Limb (tissue), 2 donors: ENCODE measurements at regions not wholly inside any gene's neighbourhood (a gene's known extent, or its start where the extent isn't known, plus 50 kb on each side); places are given as distances from the start of the nearest gene placed in this dataset.
"Not testable (repeated sequence)": the region's sequence is repeated elsewhere in the genome, so short reads cannot be mapped to it uniquely, and the experiment has no call there.

ENCODE experiments used
- DNase-seq, 2 donors: peaks; one replicate each; pipeline ENCODE4 v3.0.0-alpha.2; 2016; ENCODE audit errors: extremely low spot score in 2 of 2

- no peak for DNase-seq
Observed at GRCh38 chr6:121917834-121918559, 481.5 kb upstream of the HSF2 start.

DNA sequence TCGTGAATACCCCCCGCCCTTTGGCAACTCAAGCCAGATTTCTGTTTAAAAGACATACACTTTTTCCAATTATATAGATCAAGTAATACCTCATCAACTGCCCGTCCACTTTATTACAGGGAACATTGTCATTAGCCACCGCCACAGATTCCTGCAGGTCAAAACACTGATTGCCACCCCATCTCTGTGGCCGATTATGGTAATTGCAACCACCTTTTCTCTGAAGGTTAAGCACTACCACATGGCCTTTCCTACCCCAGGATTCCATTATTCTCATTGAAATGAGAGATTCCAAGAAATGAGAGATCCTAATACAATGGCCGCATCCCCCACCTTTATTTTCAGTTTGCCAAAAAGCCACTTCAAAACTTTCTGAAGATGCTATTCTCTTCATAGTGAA is 478.8 kb upstream of the HSF2 start:
- DNase-seq = no peak

DNA sequence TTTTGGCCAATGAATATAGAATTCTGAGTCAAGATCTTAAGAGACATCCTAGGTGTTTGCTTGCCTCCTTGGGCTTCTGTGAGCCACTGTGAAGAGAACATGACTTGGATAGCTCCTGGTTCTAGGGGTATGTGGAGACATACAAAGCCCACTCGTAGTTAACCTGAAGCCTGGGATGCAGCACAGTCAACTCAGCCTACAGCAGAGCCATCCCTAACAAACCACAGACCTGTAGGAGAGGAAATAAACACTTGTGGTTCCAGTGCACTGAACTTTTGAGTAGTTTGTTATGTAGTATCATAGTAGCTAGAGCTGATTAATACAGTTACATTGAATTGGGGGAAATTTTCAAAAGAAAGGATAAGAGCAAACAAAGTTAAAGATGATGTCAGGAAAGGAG is 474.4 kb upstream of the HSF2 start:
- DNase-seq = no peak

GRCh38 chr6:121925534-121926255 is 473.8 kb upstream of the HSF2 start:
- peak in 1 of 2 donors; percentile 30 for DNase-seq

DNA sequence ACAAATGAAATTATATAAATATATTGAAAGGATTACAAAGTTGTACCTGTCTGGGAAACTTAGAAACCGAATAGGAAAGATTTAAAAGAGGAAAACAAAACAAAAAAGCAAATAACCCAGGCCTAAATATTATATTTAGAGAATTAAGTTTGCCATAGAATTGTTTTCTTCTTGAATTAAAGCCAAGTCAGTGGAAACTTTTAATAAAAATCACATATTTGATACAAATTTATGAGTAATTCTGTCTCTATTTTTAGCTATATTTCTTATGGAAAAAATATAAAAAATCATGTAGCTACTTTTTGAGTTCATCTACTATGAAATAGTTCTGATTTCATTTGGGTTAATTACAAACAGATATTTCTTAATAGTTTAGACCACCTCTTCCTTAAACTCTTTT is 470.2 kb upstream of the HSF2 start:
- DNase-seq = no peak

DNA sequence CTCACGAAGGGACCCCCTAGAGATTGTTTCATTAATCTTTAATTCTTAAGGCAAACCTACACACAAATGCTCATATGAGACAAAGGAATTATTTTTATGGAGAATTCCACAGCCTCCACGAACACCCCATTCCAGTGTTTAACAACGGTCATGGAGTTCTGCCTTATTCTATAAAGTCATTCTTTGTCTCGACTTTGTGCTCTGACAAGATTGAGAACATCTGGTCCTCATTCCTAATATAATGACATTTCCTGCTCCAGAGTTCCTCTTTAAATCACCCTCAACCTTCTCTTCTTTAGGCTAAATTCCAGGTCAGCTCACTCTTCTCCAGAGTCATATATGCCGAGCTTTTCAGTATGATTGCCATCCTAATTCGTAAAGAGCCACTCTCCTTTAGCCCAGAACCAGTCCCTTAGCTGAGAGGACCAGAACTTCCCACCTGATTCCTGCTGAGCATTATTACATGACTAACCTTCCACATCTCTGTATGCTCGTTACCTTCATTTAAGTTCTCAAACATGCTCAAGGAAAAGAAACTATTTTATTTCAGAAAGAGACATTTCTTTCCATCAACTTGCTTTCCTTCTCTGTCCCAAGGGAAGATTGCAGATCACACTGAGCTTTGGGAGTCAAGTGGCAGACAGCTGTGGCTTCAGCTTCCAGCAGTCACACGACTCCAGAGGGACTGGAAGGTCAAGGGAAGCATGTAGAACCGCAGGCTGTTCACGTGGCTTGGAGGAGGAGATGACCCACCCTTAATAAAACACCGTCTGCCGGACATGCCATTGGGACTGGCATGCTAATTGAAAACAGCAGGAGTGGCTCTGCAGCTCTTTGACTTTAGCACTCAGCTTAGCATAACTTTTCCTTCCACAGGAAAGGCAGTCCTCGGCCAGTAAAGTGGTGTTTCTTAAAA is 467.1 kb upstream of the HSF2 start:
- peak; percentile 46 to 59 for DNase-seq

- DNase-seq = no peak
Observed at GRCh38 chr6:121934451-121934850, 465.0 kb upstream of the HSF2 start.

DNA sequence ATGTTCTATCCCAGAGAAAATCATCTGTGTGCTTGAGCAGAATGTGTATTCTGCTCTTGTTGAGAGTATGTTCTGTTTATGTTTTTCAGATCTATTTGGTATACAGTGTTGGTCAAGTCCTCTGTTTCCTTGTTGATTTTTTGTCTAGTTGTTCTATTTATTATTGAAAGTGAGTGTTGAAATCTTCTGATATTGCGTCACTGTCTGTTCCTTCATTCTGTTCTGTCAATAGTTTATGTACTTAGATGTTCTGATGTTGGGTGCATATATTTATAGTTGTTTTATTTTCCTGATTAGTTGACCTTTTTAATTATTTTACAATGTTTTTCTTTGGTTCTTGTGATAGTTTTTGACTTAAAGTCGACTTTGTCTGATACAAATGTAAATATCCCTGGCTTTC is 458.7 kb upstream of the HSF2 start:
- no peak for DNase-seq

DNA sequence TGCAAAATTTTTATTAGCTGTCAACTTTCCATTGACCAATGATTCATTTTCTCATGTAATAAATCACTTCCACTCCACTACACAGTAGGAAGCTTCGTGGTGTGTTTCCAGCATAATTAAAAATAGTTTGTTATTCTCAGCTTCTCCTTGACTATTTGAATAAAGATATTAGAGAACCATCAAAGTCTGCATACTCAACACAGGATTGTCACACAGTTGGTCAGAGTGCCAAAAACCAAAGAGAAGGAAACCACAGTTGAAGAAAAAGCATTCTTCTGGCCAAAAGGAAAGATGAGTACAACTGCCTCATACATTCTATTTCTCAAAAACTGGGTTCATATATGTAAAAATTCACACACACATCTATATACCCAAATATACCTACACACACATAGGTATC is 455.1 kb upstream of the HSF2 start:
- no peak for DNase-seq

DNA sequence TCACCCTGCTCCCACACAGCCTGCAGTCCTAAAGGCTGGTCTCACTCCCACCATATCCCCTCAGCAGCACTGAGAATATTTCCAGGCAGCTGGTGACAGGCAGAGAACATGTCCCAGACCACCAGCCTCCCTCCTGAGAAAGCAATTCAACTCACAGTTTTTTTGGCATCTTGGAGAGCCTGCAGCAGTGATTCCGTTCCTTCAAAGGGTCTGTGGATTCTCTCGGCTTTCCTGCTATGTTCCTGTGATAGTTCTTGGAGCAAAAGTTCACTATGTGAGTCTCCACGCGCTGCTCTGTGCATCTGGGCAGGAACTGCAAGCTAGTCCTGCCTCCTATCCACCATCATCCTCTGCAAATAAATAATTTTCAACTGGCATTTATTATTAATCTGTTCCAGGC is 448.3 kb upstream of the HSF2 start:
- DNase-seq = no peak

GRCh38 chr6:121951918-121952379 is 447.5 kb upstream of the HSF2 start:
- no peak for DNase-seq

DNA sequence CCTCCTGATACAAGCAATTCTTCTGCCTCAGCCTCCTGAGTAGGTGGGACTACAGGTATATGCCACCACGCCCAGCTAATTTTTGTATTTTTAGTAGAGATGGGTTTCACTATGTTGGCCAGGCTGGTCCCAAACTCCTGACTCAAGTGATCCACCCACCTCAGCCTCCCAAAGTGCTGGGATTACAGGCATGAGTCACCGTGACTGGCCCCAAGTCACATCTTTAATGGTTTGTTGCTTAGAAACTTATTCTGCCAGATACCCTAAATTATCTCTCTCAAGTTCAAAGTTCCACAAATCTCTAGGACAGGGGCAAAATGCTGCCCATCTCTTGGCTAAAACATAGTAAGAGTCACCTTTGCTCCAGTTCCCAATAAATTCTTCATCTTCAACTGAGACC is 444.1 kb upstream of the HSF2 start:
- DNase-seq = not testable (repeated sequence)

GRCh38 chr6:121956782-121957181 is 442.7 kb upstream of the HSF2 start:
- no peak for DNase-seq

DNA sequence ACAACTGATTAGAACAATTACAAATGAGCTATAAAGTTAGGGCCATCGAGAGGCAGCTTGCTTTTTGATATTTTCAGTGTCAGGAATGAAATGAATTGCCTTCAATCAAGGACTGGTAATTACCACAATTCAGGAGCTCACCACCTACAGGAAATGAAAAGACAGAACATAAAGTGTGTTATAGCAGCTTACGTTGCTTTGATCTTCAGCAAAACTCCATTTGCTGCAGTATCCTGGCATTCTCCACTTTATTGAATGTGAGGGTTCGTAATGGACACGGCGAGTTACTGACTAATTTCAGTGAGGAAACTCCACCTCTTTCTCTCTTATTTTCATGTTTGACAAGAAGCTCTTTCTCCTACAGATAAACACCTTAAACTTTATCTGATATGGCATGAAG is 440.0 kb upstream of the HSF2 start:
- DNase-seq = no peak

GRCh38 chr6:121961619-121962125 is 437.8 kb upstream of the HSF2 start:
- DNase-seq = no peak

DNA sequence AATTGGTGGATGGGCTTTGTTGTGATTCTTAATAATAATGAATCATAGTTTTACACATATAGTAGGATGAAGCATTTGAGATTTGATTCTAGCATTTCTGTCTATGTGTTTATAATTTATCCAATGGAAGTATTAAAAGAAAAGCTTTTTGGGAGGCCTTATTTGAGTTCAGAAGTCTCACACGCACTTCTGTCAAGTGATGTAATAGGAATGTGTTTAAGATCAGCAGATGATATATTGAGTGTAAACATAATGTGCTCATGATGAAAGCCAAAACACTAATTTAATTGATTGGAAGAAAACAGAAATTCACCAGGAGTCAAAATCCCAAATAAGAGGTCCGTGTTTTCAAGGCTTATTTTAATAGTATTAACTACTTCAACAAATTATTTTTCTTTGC is 435.6 kb upstream of the HSF2 start:
- no peak for DNase-seq

GRCh38 chr6:121965739-121966138 is 433.7 kb upstream of the HSF2 start:
- no peak for DNase-seq

- DNase-seq = no peak
Observed at GRCh38 chr6:121967631-121968030, 431.8 kb upstream of the HSF2 start.

- DNase-seq = no peak
Observed at GRCh38 chr6:121971931-121972335, 427.5 kb upstream of the HSF2 start.

- no peak for DNase-seq
Observed at GRCh38 chr6:121984956-121985355, 414.5 kb upstream of the HSF2 start.

DNA sequence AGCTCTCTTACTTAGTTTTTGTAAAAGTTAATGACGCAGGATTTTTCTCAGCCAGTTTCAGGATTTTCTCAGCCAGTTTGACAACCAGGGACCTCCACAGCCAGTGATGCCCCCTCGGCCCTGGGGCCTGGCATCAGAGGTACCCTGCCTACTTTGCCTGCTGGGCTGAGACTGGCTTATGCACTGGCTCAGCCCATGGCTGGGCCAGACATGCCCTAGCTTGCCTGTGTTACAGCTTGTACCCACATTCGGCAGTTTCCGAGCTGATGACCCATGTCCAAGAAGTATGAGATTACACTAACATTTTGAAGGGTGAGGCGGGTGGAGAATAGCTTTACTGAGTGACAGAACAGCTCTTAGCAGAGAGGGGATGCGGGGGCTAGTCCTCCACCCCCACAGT is 406.1 kb upstream of the HSF2 start:
- no peak for DNase-seq

GRCh38 chr6:121994919-121995318 is 404.5 kb upstream of the HSF2 start:
- no peak for DNase-seq
